Ectodermal cell (in vitro differentiated cells): ENCODE measurements at regions not wholly inside any gene's neighbourhood (a gene's known extent, or its start where the extent isn't known, plus 50 kb on each side); places are given as distances from the start of the nearest gene placed in this dataset.
"Not testable (repeated sequence)": the region's sequence is repeated elsewhere in the genome, so short reads cannot be mapped to it uniquely, and the experiment has no call there.

Experiments used
- H3K27ac ChIP-seq: 2 replicates; pipeline ENCODE4 v1.7.0; 2013; ENCODE audit warnings: mild to moderate bottlenecking, low read depth, low read length; ENCODE audit not compliant: insufficient read depth, poor library complexity, severe bottlenecking
- H3K27me3 ChIP-seq: 2 replicates; pipeline ENCODE4 v1.7.0; 2013; ENCODE audit warnings: mild to moderate bottlenecking, low read length; ENCODE audit not compliant: insufficient read depth, control insufficient read depth, poor library complexity, severe bottlenecking
- H3K36me3 ChIP-seq: one replicate; pipeline ENCODE4 v1.7.0; 2013; ENCODE audit warnings: low read length; ENCODE audit not compliant: control insufficient read depth, insufficient read depth
- H3K4me1 ChIP-seq: one replicate; pipeline ENCODE4 v1.7.0; 2013; ENCODE audit warnings: low read length; ENCODE audit not compliant: control insufficient read depth, insufficient read depth
- H3K4me3 ChIP-seq: 2 replicates; pipeline ENCODE4 v1.7.0; 2013; ENCODE audit warnings: low read depth, low read length, control low read depth; ENCODE audit not compliant: insufficient read depth
- H3K9me3 ChIP-seq: 2 replicates; pipeline ENCODE4 v1.7.0; 2013; ENCODE audit warnings: mild to moderate bottlenecking, low read length, moderate library complexity; ENCODE audit not compliant: control insufficient read depth
- WGBS, 2 experiments: methylation state at CpG; one replicate each; pipeline ENCODE4 v1.1.7; 2013; ENCODE audit warnings: missing lambda C conversion rate in 2 of 2; 5-methylcytosine and 5-hydroxymethylcytosine counted together

- not testable (repeated sequence) for H3K36me3 ChIP-seq, H3K4me3 ChIP-seq, H3K4me1 ChIP-seq, H3K9me3 ChIP-seq, H3K27ac ChIP-seq, H3K27me3 ChIP-seq
- no CpG with 5 or more reads among the region's 2 CpGs for WGBS, 2 experiments
Measured at GRCh38 chr1:144026022-144026421, 54.2 kb upstream of the FAM72C start.

GRCh38 chr1:144021690-144022384 lies 50.1 kb upstream of the FAM72C start:
- not testable (repeated sequence) for H3K9me3 ChIP-seq, H3K4me1 ChIP-seq, H3K36me3 ChIP-seq, H3K27me3 ChIP-seq, H3K27ac ChIP-seq, H3K4me3 ChIP-seq
- 100% methylated on average over 1 of the region's 5 CpGs; no CpG with 5 or more reads in 1 of the 2 experiments for WGBS, 2 experiments
